ENCODE measurements at regions not wholly inside any gene's neighbourhood (a gene's known extent, or its start where the extent isn't known, plus 50 kb on each side); places are given as distances from the start of the nearest gene placed in this dataset.

- no peak for TF ChIP-seq POLR2AphosphoS5 (IDR thresholded peaks at IDR 0.05; ENCODE audit: low read depth, low read length)
- TF ChIP-seq TAF1 (IDR thresholded peaks at IDR 0.05; ENCODE audit: borderline replicate concordance, low read depth, low read length), result no peak
- no peak for TF ChIP-seq POLR2A (IDR thresholded peaks at IDR 0.05; ENCODE audit: low read depth, low read length)
- no peak for FAIRE-seq
- DNase-seq (ENCODE audit: insufficient read length), result no peak
Observed at GRCh38 chr1:30411206-30411605, 312.2 kb downstream of the MATN1 start.

GRCh38 chr1:30410153-30410851 is 313.1 kb downstream of the MATN1 start:
- no peak for TF ChIP-seq POLR2A (IDR thresholded peaks at IDR 0.05; ENCODE audit: low read depth, low read length)
- TF ChIP-seq POLR2AphosphoS5 (IDR thresholded peaks at IDR 0.05; ENCODE audit: low read depth, low read length), result no peak
- no peak for TF ChIP-seq TAF1 (IDR thresholded peaks at IDR 0.05; ENCODE audit: borderline replicate concordance, low read depth, low read length)
- FAIRE-seq (no peak), DNase-seq (ENCODE audit: insufficient read length) (no peak)

GRCh38 chr1:30409476-30410152 is 313.8 kb downstream of the MATN1 start:
- DNase-seq (ENCODE audit: insufficient read length) (no peak), FAIRE-seq (no peak)
- no peak for TF ChIP-seq TAF1 (IDR thresholded peaks at IDR 0.05; ENCODE audit: borderline replicate concordance, low read depth, low read length)
- TF ChIP-seq POLR2A (IDR thresholded peaks at IDR 0.05; ENCODE audit: low read depth, low read length), result no peak
- no peak for TF ChIP-seq POLR2AphosphoS5 (IDR thresholded peaks at IDR 0.05; ENCODE audit: low read depth, low read length)

- no peak for DNase-seq (ENCODE audit: insufficient read length)
- TF ChIP-seq POLR2A (IDR thresholded peaks at IDR 0.05; ENCODE audit: low read depth, low read length) (no peak), POLR2AphosphoS5 (IDR thresholded peaks at IDR 0.05; ENCODE audit: low read depth, low read length) (no peak), TAF1 (IDR thresholded peaks at IDR 0.05; ENCODE audit: borderline replicate concordance, low read depth, low read length) (no peak)
- FAIRE-seq, result no peak
Observed at GRCh38 chr1:30407865-30408580, 315.4 kb downstream of the MATN1 start.

- TF ChIP-seq POLR2A (IDR thresholded peaks at IDR 0.05; ENCODE audit: low read depth, low read length) (no peak), POLR2AphosphoS5 (IDR thresholded peaks at IDR 0.05; ENCODE audit: low read depth, low read length) (no peak), TAF1 (IDR thresholded peaks at IDR 0.05; ENCODE audit: borderline replicate concordance, low read depth, low read length) (no peak)
- DNase-seq (ENCODE audit: insufficient read length) (no peak), FAIRE-seq (no peak)
Observed at GRCh38 chr1:30406996-30407864, 316.2 kb downstream of the MATN1 start.

GRCh38 chr1:30405631-30406212 is 317.7 kb downstream of the MATN1 start:
- TF ChIP-seq POLR2AphosphoS5 (IDR thresholded peaks at IDR 0.05; ENCODE audit: low read depth, low read length) (no peak), POLR2A (IDR thresholded peaks at IDR 0.05; ENCODE audit: low read depth, low read length) (no peak), TAF1 (IDR thresholded peaks at IDR 0.05; ENCODE audit: borderline replicate concordance, low read depth, low read length) (no peak)

GRCh38 chr1:30405081-30405480 is 318.3 kb downstream of the MATN1 start:
- no peak for FAIRE-seq
- DNase-seq (ENCODE audit: insufficient read length), result no peak
- TF ChIP-seq POLR2AphosphoS5 (IDR thresholded peaks at IDR 0.05; ENCODE audit: low read depth, low read length) (no peak), TAF1 (IDR thresholded peaks at IDR 0.05; ENCODE audit: borderline replicate concordance, low read depth, low read length) (no peak), POLR2A (IDR thresholded peaks at IDR 0.05; ENCODE audit: low read depth, low read length) (no peak)

More at GRCh38 chr1:30405631-30406212, 317.7 kb downstream of the MATN1 start:
- FAIRE-seq (no peak), DNase-seq (ENCODE audit: insufficient read length) (no peak)

- FAIRE-seq (no peak), DNase-seq (ENCODE audit: insufficient read length) (no peak)
- no peak for TF ChIP-seq POLR2A (IDR thresholded peaks at IDR 0.05; ENCODE audit: low read depth, low read length)
- TF ChIP-seq TAF1 (IDR thresholded peaks at IDR 0.05; ENCODE audit: borderline replicate concordance, low read depth, low read length), result no peak
- TF ChIP-seq POLR2AphosphoS5 (IDR thresholded peaks at IDR 0.05; ENCODE audit: low read depth, low read length), result no peak
Observed at GRCh38 chr1:30404341-30404740, 319.0 kb downstream of the MATN1 start.

- DNase-seq (ENCODE audit: insufficient read length) (no peak), FAIRE-seq (no peak)
- TF ChIP-seq TAF1 (IDR thresholded peaks at IDR 0.05; ENCODE audit: borderline replicate concordance, low read depth, low read length) (no peak), POLR2A (IDR thresholded peaks at IDR 0.05; ENCODE audit: low read depth, low read length) (no peak), POLR2AphosphoS5 (IDR thresholded peaks at IDR 0.05; ENCODE audit: low read depth, low read length) (no peak)
Observed at GRCh38 chr1:30403726-30404125, 319.7 kb downstream of the MATN1 start.

- TF ChIP-seq POLR2AphosphoS5 (IDR thresholded peaks at IDR 0.05; ENCODE audit: low read depth, low read length) (no peak), POLR2A (IDR thresholded peaks at IDR 0.05; ENCODE audit: low read depth, low read length) (no peak), TAF1 (IDR thresholded peaks at IDR 0.05; ENCODE audit: borderline replicate concordance, low read depth, low read length) (no peak)
- FAIRE-seq, result no peak
- DNase-seq (ENCODE audit: insufficient read length), result no peak
Observed at GRCh38 chr1:30403061-30403645, 320.2 kb downstream of the MATN1 start.
